Dedifferentiated amniotic fluid mesenchymal stem cell (primary cell): ENCODE measurements at regions not wholly inside any gene's neighbourhood (a gene's known extent, or its start where the extent isn't known, plus 50 kb on each side); places are given as distances from the start of the nearest gene placed in this dataset.

Experiments used
- DNase-seq: peaks from one replicate; pipeline ENCODE4 v3.0.0-alpha.2; 2016; ENCODE audit errors: extremely low spot score

DNA sequence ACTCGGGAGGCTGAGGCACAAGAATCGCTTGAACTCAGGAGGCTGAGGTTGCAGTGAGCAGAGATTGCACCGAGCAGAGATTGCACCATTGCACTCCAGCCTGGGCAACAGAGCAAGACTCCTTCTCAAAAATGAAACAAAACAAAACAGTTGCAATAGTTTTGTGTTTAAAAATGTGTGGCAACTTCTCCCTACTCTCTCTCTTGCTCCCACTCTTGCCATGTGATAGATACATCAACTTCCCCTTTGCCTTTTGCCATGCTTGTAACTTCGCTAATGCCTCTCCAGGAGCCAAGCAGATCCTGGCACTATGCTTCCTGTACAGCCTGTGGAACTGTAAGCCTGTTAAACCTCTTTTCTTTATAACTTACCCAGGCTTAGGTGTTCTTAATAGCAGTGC is 52.5 kb upstream of the INTU start:
- DNase-seq: no peak

- no peak for DNase-seq
Measured at GRCh38 chr4:127580891-127581290, 51.9 kb upstream of the INTU start.
